ENCODE measurements at regions not wholly inside any gene's neighbourhood (a gene's known extent, or its start where the extent isn't known, plus 50 kb on each side); places are given as distances from the start of the nearest gene placed in this dataset.

- TF ChIP-seq CTCF (IDR thresholded peaks at IDR 0.05) = no peak
- no peak for TF ChIP-seq EZH2phosphoT487 (IDR thresholded peaks at IDR 0.05)
- no peak for TF ChIP-seq EZH2 (IDR thresholded peaks at IDR 0.05)
- no peak overlapping the region for H3K4me3 Mint-ChIP-seq
Observed at GRCh38 chr9:32322622-32323021, 61.8 kb upstream of the ACO1 start.

GRCh38 chr9:32326146-32326545, 58.3 kb upstream of the ACO1 start:
- Mint-ChIP-seq H3K36me3 (no peaks in the 10 kb centered on the region), H3K4me3 (no peak overlapping the region), H3K9me3 (peaks cover 10% of the 10 kb centered on the region), H3K27me3 (ENCODE audit: insufficient read depth, low read depth) (peaks cover 3% of the 10 kb centered on the region), H3K27ac (no peak overlapping the region), H3K4me1 (no peaks in the 10 kb centered on the region)
- Histone ChIP-seq H3K27ac (no peak overlapping the region), H3K79me2 (ENCODE audit: low read depth) (no peaks in the 10 kb centered on the region), H3K9me3 (ENCODE audit: low read depth) (peaks cover 5% of the 10 kb centered on the region), H3F3A (ENCODE audit: low read depth) (no peaks in the 10 kb centered on the region), H3K4me3 (no peak overlapping the region), H3K9ac (no peak overlapping the region), H3K36me3 (no peaks in the 10 kb centered on the region), H2AFZ (replicated peaks) (no peak overlapping the region), H4K20me1 (ENCODE audit: low read depth) (no peaks in the 10 kb centered on the region), H3K27me3 (no peaks in the 10 kb centered on the region), H3K4me2 (no peak overlapping the region), H3K4me1 (peaks cover 10% of the 10 kb centered on the region)
- TF ChIP-seq CTCF (IDR thresholded peaks at IDR 0.05) (no peak), EZH2phosphoT487 (IDR thresholded peaks at IDR 0.05) (no peak), EZH2 (IDR thresholded peaks at IDR 0.05) (no peak)
- DNase-seq (ENCODE audit: low spot score) = no peak

More at GRCh38 chr9:32322622-32323021, 61.8 kb upstream of the ACO1 start:
- no peak overlapping the region for H3K4me3 ChIP-seq
- no peak overlapping the region for H3K9ac ChIP-seq
- H3K36me3 ChIP-seq = no peaks in the 10 kb centered on the region
- H2AFZ ChIP-seq (replicated peaks) = no peak overlapping the region
- H3K4me2 ChIP-seq = no peak overlapping the region
- no peaks in the 10 kb centered on the region for H3F3A ChIP-seq (ENCODE audit: low read depth)
- no peaks in the 10 kb centered on the region for H3K36me3 Mint-ChIP-seq
- H3K27ac Mint-ChIP-seq = no peak overlapping the region
- H3K4me1 Mint-ChIP-seq = no peaks in the 10 kb centered on the region
- no peak for DNase-seq (ENCODE audit: low spot score)
- no peaks in the 10 kb centered on the region for H3K79me2 ChIP-seq (ENCODE audit: low read depth)
- H3K4me1 ChIP-seq = peaks cover 7% of the 10 kb centered on the region
- H4K20me1 ChIP-seq (ENCODE audit: low read depth) = no peaks in the 10 kb centered on the region
- no peaks in the 10 kb centered on the region for H3K9me3 Mint-ChIP-seq
- no peaks in the 10 kb centered on the region for H3K9me3 ChIP-seq (ENCODE audit: low read depth)
- no peak overlapping the region for H3K27ac ChIP-seq
- no peaks in the 10 kb centered on the region for H3K27me3 ChIP-seq
- peaks cover 3% of the 10 kb centered on the region for H3K27me3 Mint-ChIP-seq (ENCODE audit: insufficient read depth, low read depth)

- Mint-ChIP-seq H3K27ac (no peak overlapping the region), H3K27me3 (ENCODE audit: insufficient read depth, low read depth) (peaks cover 4% of the 10 kb centered on the region), H3K4me1 (peaks cover 9% of the 10 kb centered on the region), H3K36me3 (no peaks in the 10 kb centered on the region), H3K4me3 (no peak overlapping the region), H3K9me3 (peaks cover 11% of the 10 kb centered on the region)
- Histone ChIP-seq H3K79me2 (ENCODE audit: low read depth) (no peaks in the 10 kb centered on the region), H3K27ac (no peak overlapping the region), H3K9ac (no peak overlapping the region), H3K4me2 (no peak overlapping the region), H3K36me3 (no peaks in the 10 kb centered on the region), H4K20me1 (ENCODE audit: low read depth) (no peaks in the 10 kb centered on the region), H2AFZ (replicated peaks) (no peak overlapping the region), H3K4me3 (no peak overlapping the region), H3K9me3 (ENCODE audit: low read depth) (peaks cover 5% of the 10 kb centered on the region), H3F3A (ENCODE audit: low read depth) (peaks cover 8% of the 10 kb centered on the region), H3K4me1 (peaks cover 28% of the 10 kb centered on the region), H3K27me3 (no peaks in the 10 kb centered on the region)
- TF ChIP-seq EZH2 (IDR thresholded peaks at IDR 0.05) (no peak), EZH2phosphoT487 (IDR thresholded peaks at IDR 0.05) (no peak), CTCF (IDR thresholded peaks at IDR 0.05) (no peak)
- DNase-seq (ENCODE audit: low spot score) = no peak
Observed at GRCh38 chr9:32331240-32331639, 53.2 kb upstream of the ACO1 start.

Measured in neural progenitor cell (in vitro differentiated cells).